ENCODE measurements at regions not wholly inside any gene's neighbourhood (a gene's known extent, or its start where the extent isn't known, plus 50 kb on each side); places are given as distances from the start of the nearest gene placed in this dataset.

GRCh38 chr11:127191689-127192088, 191.1 kb upstream of the KIRREL3 start:
- Histone ChIP-seq H4K20me1 (ENCODE audit: insufficient read depth) (no peaks in the 10 kb centered on the region), H3K9ac (ENCODE audit: low read length) (no peak overlapping the region), H3K27ac (ENCODE audit: low read length) (no peak overlapping the region), H3F3A (ENCODE audit: insufficient read depth, low read length, poor library complexity, severe bottlenecking) (no peaks in the 10 kb centered on the region), H3K36me3 (ENCODE audit: insufficient read depth, low read length) (no peaks in the 10 kb centered on the region), H3K4me2 (ENCODE audit: low read length) (no peak overlapping the region), H3K79me2 (replicated peaks; ENCODE audit: insufficient read depth, low read length) (no peaks in the 10 kb centered on the region), H3K27me3 (ENCODE audit: insufficient read depth, low read depth, low read length) (no peaks in the 10 kb centered on the region), H3K9me3 (ENCODE audit: low read length) (no peaks in the 10 kb centered on the region), H2AFZ (ENCODE audit: low read depth, low read length) (no peak overlapping the region), H3K4me3 (ENCODE audit: low read length) (no peak overlapping the region), H3K9me2 (ENCODE audit: insufficient read depth, low read length) (no peaks in the 10 kb centered on the region)
- TF ChIP-seq EZH2 (IDR thresholded peaks at IDR 0.05; ENCODE audit: borderline replicate concordance, insufficient read depth, low read length, poor library complexity, severe bottlenecking) (no peak), SMC3 (conservative IDR thresholded peaks at IDR 0.05; ENCODE audit: poor library complexity) (no peak), TAF1 (IDR thresholded peaks at IDR 0.05; ENCODE audit: low read depth) (no peak), POLR2AphosphoS5 (IDR thresholded peaks at IDR 0.05) (no peak), MXI1 (conservative IDR thresholded peaks at IDR 0.05; ENCODE audit: poor library complexity, severe bottlenecking) (no peak), RAD21 (conservative IDR thresholded peaks at IDR 0.05) (no peak), EP300 (conservative IDR thresholded peaks at IDR 0.05; ENCODE audit: poor library complexity, severe bottlenecking) (no peak)
- TF ChIP-seq, protein P1, sequence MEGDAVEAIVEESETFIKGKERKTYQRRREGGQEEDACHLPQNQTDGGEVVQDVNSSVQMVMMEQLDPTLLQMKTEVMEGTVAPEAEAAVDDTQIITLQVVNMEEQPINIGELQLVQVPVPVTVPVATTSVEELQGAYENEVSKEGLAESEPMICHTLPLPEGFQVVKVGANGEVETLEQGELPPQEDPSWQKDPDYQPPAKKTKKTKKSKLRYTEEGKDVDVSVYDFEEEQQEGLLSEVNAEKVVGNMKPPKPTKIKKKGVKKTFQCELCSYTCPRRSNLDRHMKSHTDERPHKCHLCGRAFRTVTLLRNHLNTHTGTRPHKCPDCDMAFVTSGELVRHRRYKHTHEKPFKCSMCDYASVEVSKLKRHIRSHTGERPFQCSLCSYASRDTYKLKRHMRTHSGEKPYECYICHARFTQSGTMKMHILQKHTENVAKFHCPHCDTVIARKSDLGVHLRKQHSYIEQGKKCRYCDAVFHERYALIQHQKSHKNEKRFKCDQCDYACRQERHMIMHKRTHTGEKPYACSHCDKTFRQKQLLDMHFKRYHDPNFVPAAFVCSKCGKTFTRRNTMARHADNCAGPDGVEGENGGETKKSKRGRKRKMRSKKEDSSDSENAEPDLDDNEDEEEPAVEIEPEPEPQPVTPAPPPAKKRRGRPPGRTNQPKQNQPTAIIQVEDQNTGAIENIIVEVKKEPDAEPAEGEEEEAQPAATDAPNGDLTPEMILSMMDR (IDR thresholded peaks at IDR 0.05; ENCODE audit: poor library complexity, severe bottlenecking): no peak
- TF ChIP-seq, protein P2, sequence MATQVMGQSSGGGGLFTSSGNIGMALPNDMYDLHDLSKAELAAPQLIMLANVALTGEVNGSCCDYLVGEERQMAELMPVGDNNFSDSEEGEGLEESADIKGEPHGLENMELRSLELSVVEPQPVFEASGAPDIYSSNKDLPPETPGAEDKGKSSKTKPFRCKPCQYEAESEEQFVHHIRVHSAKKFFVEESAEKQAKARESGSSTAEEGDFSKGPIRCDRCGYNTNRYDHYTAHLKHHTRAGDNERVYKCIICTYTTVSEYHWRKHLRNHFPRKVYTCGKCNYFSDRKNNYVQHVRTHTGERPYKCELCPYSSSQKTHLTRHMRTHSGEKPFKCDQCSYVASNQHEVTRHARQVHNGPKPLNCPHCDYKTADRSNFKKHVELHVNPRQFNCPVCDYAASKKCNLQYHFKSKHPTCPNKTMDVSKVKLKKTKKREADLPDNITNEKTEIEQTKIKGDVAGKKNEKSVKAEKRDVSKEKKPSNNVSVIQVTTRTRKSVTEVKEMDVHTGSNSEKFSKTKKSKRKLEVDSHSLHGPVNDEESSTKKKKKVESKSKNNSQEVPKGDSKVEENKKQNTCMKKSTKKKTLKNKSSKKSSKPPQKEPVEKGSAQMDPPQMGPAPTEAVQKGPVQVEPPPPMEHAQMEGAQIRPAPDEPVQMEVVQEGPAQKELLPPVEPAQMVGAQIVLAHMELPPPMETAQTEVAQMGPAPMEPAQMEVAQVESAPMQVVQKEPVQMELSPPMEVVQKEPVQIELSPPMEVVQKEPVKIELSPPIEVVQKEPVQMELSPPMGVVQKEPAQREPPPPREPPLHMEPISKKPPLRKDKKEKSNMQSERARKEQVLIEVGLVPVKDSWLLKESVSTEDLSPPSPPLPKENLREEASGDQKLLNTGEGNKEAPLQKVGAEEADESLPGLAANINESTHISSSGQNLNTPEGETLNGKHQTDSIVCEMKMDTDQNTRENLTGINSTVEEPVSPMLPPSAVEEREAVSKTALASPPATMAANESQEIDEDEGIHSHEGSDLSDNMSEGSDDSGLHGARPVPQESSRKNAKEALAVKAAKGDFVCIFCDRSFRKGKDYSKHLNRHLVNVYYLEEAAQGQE (IDR thresholded peaks at IDR 0.05; ENCODE audit: borderline replicate concordance): no peak

DNA sequence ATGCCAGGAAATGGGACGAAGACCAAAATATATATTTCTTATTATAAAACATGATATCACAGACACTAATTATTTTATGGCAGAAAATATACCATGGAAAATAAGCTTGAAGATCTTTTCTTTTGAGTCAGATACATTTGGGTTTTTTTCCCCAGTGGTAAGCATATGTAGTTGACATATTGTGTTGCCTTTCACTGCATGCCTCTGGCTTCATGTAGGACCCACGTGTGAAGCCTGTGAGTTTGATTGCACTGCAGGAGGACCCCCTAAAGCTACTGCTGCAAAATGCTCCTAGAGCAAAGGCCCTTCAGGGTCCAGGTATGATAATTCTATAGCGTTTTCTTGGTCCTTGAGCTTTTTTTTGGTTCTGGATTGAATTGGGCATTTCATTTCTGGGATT, 190.7 kb upstream of the KIRREL3 start:
- H3K79me2 ChIP-seq (replicated peaks; ENCODE audit: insufficient read depth, low read length): no peaks in the 10 kb centered on the region
- no peak overlapping the region for H3K4me2 ChIP-seq (ENCODE audit: low read length)
- H3F3A ChIP-seq (ENCODE audit: insufficient read depth, low read length, poor library complexity, severe bottlenecking): no peaks in the 10 kb centered on the region
- no peaks in the 10 kb centered on the region for H3K27me3 ChIP-seq (ENCODE audit: insufficient read depth, low read depth, low read length)
- H3K9ac ChIP-seq (ENCODE audit: low read length): no peak overlapping the region
- no peak for TF ChIP-seq MXI1 (conservative IDR thresholded peaks at IDR 0.05; ENCODE audit: poor library complexity, severe bottlenecking)
- no peak for TF ChIP-seq POLR2AphosphoS5 (IDR thresholded peaks at IDR 0.05)
- TF ChIP-seq, protein P2 (IDR thresholded peaks at IDR 0.05; ENCODE audit: borderline replicate concordance): no peak
- no peak for TF ChIP-seq RAD21 (conservative IDR thresholded peaks at IDR 0.05)
- no peak overlapping the region for H3K4me3 ChIP-seq (ENCODE audit: low read length)
- H3K27ac ChIP-seq (ENCODE audit: low read length): no peak overlapping the region
- H3K36me3 ChIP-seq (ENCODE audit: insufficient read depth, low read length): no peaks in the 10 kb centered on the region
- no peaks in the 10 kb centered on the region for H4K20me1 ChIP-seq (ENCODE audit: insufficient read depth)
- H3K9me2 ChIP-seq (ENCODE audit: insufficient read depth, low read length): no peaks in the 10 kb centered on the region
- H2AFZ ChIP-seq (ENCODE audit: low read depth, low read length): no peak overlapping the region
- no peaks in the 10 kb centered on the region for H3K9me3 ChIP-seq (ENCODE audit: low read length)
